ENCODE measurements at regions not wholly inside any gene's neighbourhood (a gene's known extent, or its start where the extent isn't known, plus 50 kb on each side); places are given as distances from the start of the nearest gene placed in this dataset.

GRCh38 chrX:39104745-39105144 is 303.5 kb downstream of the MID1IP1 start:
- Mint-ChIP-seq H3K4me3 (no peak overlapping the region), H3K36me3 (ENCODE audit: low read depth) (no peaks in the 10 kb centered on the region), H3K27me3 (peaks cover 11% of the 10 kb centered on the region), H3K4me1 (no peaks in the 10 kb centered on the region), H3K27ac (no peak overlapping the region), H3K9me3 (no peaks in the 10 kb centered on the region)
- ATAC-seq (replicated peaks): no peak

GRCh38 chrX:39112143-39112542 is 310.9 kb downstream of the MID1IP1 start:
- H3K9me3 Mint-ChIP-seq: peaks cover 4% of the 10 kb centered on the region
- no peaks in the 10 kb centered on the region for H3K4me1 Mint-ChIP-seq

GRCh38 chrX:39115166-39115565 is 313.9 kb downstream of the MID1IP1 start:
- Mint-ChIP-seq H3K4me3 (no peak overlapping the region), H3K9me3 (peaks cover 4% of the 10 kb centered on the region), H3K27ac (no peak overlapping the region), H3K4me1 (no peaks in the 10 kb centered on the region), H3K36me3 (ENCODE audit: low read depth) (no peaks in the 10 kb centered on the region), H3K27me3 (peaks cover 23% of the 10 kb centered on the region)
- ATAC-seq (replicated peaks): no peak

More at GRCh38 chrX:39112143-39112542, 310.9 kb downstream of the MID1IP1 start:
- no peak for ATAC-seq (replicated peaks)
- no peak overlapping the region for H3K27ac Mint-ChIP-seq
- no peak overlapping the region for H3K4me3 Mint-ChIP-seq
- no peaks in the 10 kb centered on the region for H3K36me3 Mint-ChIP-seq (ENCODE audit: low read depth)
- peaks cover 15% of the 10 kb centered on the region for H3K27me3 Mint-ChIP-seq

- Mint-ChIP-seq H3K27ac (no peak overlapping the region), H3K27me3 (peaks cover 25% of the 10 kb centered on the region), H3K36me3 (ENCODE audit: low read depth) (no peaks in the 10 kb centered on the region), H3K9me3 (peaks cover under 1% of the 10 kb centered on the region), H3K4me3 (no peak overlapping the region), H3K4me1 (no peaks in the 10 kb centered on the region)
- no peak for ATAC-seq (replicated peaks)
These were observed 315.8 kb downstream of the MID1IP1 start for GRCh38 chrX:39117101-39117500.

- ATAC-seq (replicated peaks): no peak
- no peak overlapping the region for H3K4me3 Mint-ChIP-seq
- no peak overlapping the region for H3K27ac Mint-ChIP-seq
- H3K4me1 Mint-ChIP-seq: no peaks in the 10 kb centered on the region
- H3K36me3 Mint-ChIP-seq (ENCODE audit: low read depth): no peaks in the 10 kb centered on the region
- no peaks in the 10 kb centered on the region for H3K9me3 Mint-ChIP-seq
- H3K27me3 Mint-ChIP-seq: peaks cover 19% of the 10 kb centered on the region
These were observed 320.6 kb downstream of the MID1IP1 start for GRCh38 chrX:39121903-39122302.

GRCh38 chrX:39125834-39126233 is 324.6 kb downstream of the MID1IP1 start:
- H3K4me3 Mint-ChIP-seq: no peak overlapping the region
- H3K9me3 Mint-ChIP-seq: no peaks in the 10 kb centered on the region
- peaks cover 6% of the 10 kb centered on the region for H3K27me3 Mint-ChIP-seq
- H3K36me3 Mint-ChIP-seq (ENCODE audit: low read depth): no peaks in the 10 kb centered on the region
- no peaks in the 10 kb centered on the region for H3K4me1 Mint-ChIP-seq
- ATAC-seq (replicated peaks): no peak
- H3K27ac Mint-ChIP-seq: no peak overlapping the region

GRCh38 chrX:39133971-39134370 is 332.7 kb downstream of the MID1IP1 start:
- ATAC-seq (replicated peaks): no peak
- Mint-ChIP-seq H3K27me3 (no peaks in the 10 kb centered on the region), H3K36me3 (ENCODE audit: low read depth) (no peaks in the 10 kb centered on the region), H3K4me1 (no peaks in the 10 kb centered on the region), H3K9me3 (no peaks in the 10 kb centered on the region), H3K4me3 (no peak overlapping the region), H3K27ac (no peak overlapping the region)

- Mint-ChIP-seq H3K27ac (no peak overlapping the region), H3K27me3 (no peaks in the 10 kb centered on the region), H3K4me1 (no peaks in the 10 kb centered on the region), H3K9me3 (no peaks in the 10 kb centered on the region), H3K36me3 (ENCODE audit: low read depth) (no peaks in the 10 kb centered on the region), H3K4me3 (no peak overlapping the region)
- no peak for ATAC-seq (replicated peaks)
These were observed 336.2 kb downstream of the MID1IP1 start for GRCh38 chrX:39137363-39137954.

- Mint-ChIP-seq H3K27me3 (no peaks in the 10 kb centered on the region), H3K36me3 (ENCODE audit: low read depth) (no peaks in the 10 kb centered on the region), H3K4me1 (no peaks in the 10 kb centered on the region), H3K9me3 (no peaks in the 10 kb centered on the region), H3K27ac (no peak overlapping the region), H3K4me3 (no peak overlapping the region)
- no peak for ATAC-seq (replicated peaks)
These were observed 339.3 kb downstream of the MID1IP1 start for GRCh38 chrX:39140581-39140980.

GRCh38 chrX:39144323-39144722 is 343.1 kb downstream of the MID1IP1 start:
- no peaks in the 10 kb centered on the region for H3K27me3 Mint-ChIP-seq
- H3K36me3 Mint-ChIP-seq (ENCODE audit: low read depth): no peaks in the 10 kb centered on the region
- ATAC-seq (replicated peaks): no peak

GRCh38 chrX:39144956-39145355 is 343.7 kb downstream of the MID1IP1 start:
- Mint-ChIP-seq H3K4me1 (no peaks in the 10 kb centered on the region), H3K36me3 (ENCODE audit: low read depth) (no peaks in the 10 kb centered on the region), H3K4me3 (no peak overlapping the region), H3K27ac (no peak overlapping the region), H3K27me3 (no peaks in the 10 kb centered on the region), H3K9me3 (no peaks in the 10 kb centered on the region)
- no peak for ATAC-seq (replicated peaks)

More at GRCh38 chrX:39144323-39144722, 343.1 kb downstream of the MID1IP1 start:
- no peaks in the 10 kb centered on the region for H3K9me3 Mint-ChIP-seq
- no peak overlapping the region for H3K4me3 Mint-ChIP-seq
- no peaks in the 10 kb centered on the region for H3K4me1 Mint-ChIP-seq
- H3K27ac Mint-ChIP-seq: no peak overlapping the region

- no peaks in the 10 kb centered on the region for H3K9me3 Mint-ChIP-seq
- ATAC-seq (replicated peaks): no peak
These were observed 344.6 kb downstream of the MID1IP1 start for GRCh38 chrX:39145859-39146258.

GRCh38 chrX:39149761-39150160 is 348.5 kb downstream of the MID1IP1 start:
- Mint-ChIP-seq H3K27me3 (no peaks in the 10 kb centered on the region), H3K9me3 (no peaks in the 10 kb centered on the region)
- no peak for ATAC-seq (replicated peaks)

More at GRCh38 chrX:39145859-39146258, 344.6 kb downstream of the MID1IP1 start:
- no peaks in the 10 kb centered on the region for H3K27me3 Mint-ChIP-seq
- no peaks in the 10 kb centered on the region for H3K4me1 Mint-ChIP-seq
- H3K27ac Mint-ChIP-seq: no peak overlapping the region
- H3K36me3 Mint-ChIP-seq (ENCODE audit: low read depth): no peaks in the 10 kb centered on the region
- no peak overlapping the region for H3K4me3 Mint-ChIP-seq

GRCh38 chrX:39150220-39150619 is 349.0 kb downstream of the MID1IP1 start:
- H3K36me3 Mint-ChIP-seq (ENCODE audit: low read depth): no peaks in the 10 kb centered on the region
- no peaks in the 10 kb centered on the region for H3K27me3 Mint-ChIP-seq
- H3K27ac Mint-ChIP-seq: no peak overlapping the region
- no peak overlapping the region for H3K4me3 Mint-ChIP-seq
- H3K9me3 Mint-ChIP-seq: no peaks in the 10 kb centered on the region
- no peaks in the 10 kb centered on the region for H3K4me1 Mint-ChIP-seq
- ATAC-seq (replicated peaks): no peak

More at GRCh38 chrX:39149761-39150160, 348.5 kb downstream of the MID1IP1 start:
- no peak overlapping the region for H3K27ac Mint-ChIP-seq
- H3K4me1 Mint-ChIP-seq: no peaks in the 10 kb centered on the region
- no peaks in the 10 kb centered on the region for H3K36me3 Mint-ChIP-seq (ENCODE audit: low read depth)
- H3K4me3 Mint-ChIP-seq: no peak overlapping the region

GRCh38 chrX:39150621-39151020 is 349.4 kb downstream of the MID1IP1 start:
- no peaks in the 10 kb centered on the region for H3K27me3 Mint-ChIP-seq
- H3K9me3 Mint-ChIP-seq: no peaks in the 10 kb centered on the region
- ATAC-seq (replicated peaks): no peak
- no peak overlapping the region for H3K27ac Mint-ChIP-seq
- H3K4me1 Mint-ChIP-seq: no peaks in the 10 kb centered on the region
- H3K36me3 Mint-ChIP-seq (ENCODE audit: low read depth): no peaks in the 10 kb centered on the region
- no peak overlapping the region for H3K4me3 Mint-ChIP-seq
